Astrocyte (in vitro differentiated cells and primary cell): ENCODE measurements at regions not wholly inside any gene's neighbourhood (a gene's known extent, or its start where the extent isn't known, plus 50 kb on each side); places are given as distances from the start of the nearest gene placed in this dataset.

Experiments used
- DNase-seq: peaks from one replicate; pipeline ENCODE4 v3.0.0-alpha.2; 2010; ENCODE audit warnings: low read depth
- FAIRE-seq: peaks from 2 replicates; lab custom pipeline; 2011; peaks lifted over from hg19 to GRCh38; lab: Jason Lieb, UNC
- H2AFZ ChIP-seq: 2 replicates; pipeline ENCODE4 v1.6.0; 2012; ENCODE audit warnings: low read depth, low read length, inconsistent platforms
- H3K27ac ChIP-seq: 2 replicates; pipeline ENCODE4 v1.5.1; 2011; ENCODE audit warnings: low read depth, low read length, inconsistent platforms
- H3K27me3 ChIP-seq: 2 replicates; pipeline ENCODE4 v1.6.0; 2011; ENCODE audit warnings: low read length, inconsistent platforms; ENCODE audit not compliant: insufficient read depth
- H3K36me3 ChIP-seq: 2 replicates; pipeline ENCODE4 v1.5.1; 2011; ENCODE audit warnings: low read length, inconsistent platforms; ENCODE audit not compliant: insufficient read depth
- H3K4me1 ChIP-seq: 2 replicates; pipeline ENCODE4 v1.5.1; 2011; ENCODE audit warnings: low read length, inconsistent platforms; ENCODE audit not compliant: insufficient read depth
- H3K4me2 ChIP-seq: 2 replicates; pipeline ENCODE4 v1.6.0; 2012; ENCODE audit warnings: low read length, inconsistent platforms
- H3K4me3 ChIP-seq: 2 replicates; pipeline ENCODE4 v1.5.1; 2011; ENCODE audit warnings: low read depth, mild to moderate bottlenecking, low read length, inconsistent platforms; ENCODE audit not compliant: insufficient read depth
- H3K79me2 ChIP-seq: 2 replicates; pipeline ENCODE4 v1.6.0; 2012; ENCODE audit warnings: mild to moderate bottlenecking, low read length, inconsistent platforms; ENCODE audit not compliant: insufficient read depth
- H3K9ac ChIP-seq: 2 replicates; pipeline ENCODE4 v1.6.0; 2012; ENCODE audit warnings: mild to moderate bottlenecking, low read length, inconsistent platforms
- H3K9me3 ChIP-seq: 2 replicates; pipeline ENCODE4 v1.5.1; 2012; ENCODE audit warnings: low read depth, mild to moderate bottlenecking, low read length, inconsistent platforms; ENCODE audit not compliant: insufficient read depth
- H4K20me1 ChIP-seq: 2 replicates; pipeline ENCODE4 v1.6.0; 2012; ENCODE audit warnings: low read length, inconsistent platforms; ENCODE audit not compliant: insufficient read depth
- H3K27ac Mint-ChIP-seq: one replicate; pipeline ENCODE4 v1.8.0; 2021; ENCODE audit warnings: mild to moderate bottlenecking, mixed read lengths; ENCODE audit not compliant: unreplicated experiment
- H3K27me3 Mint-ChIP-seq: one replicate; pipeline ENCODE4 v1.8.0; 2021; ENCODE audit warnings: low read depth, mixed read lengths; ENCODE audit not compliant: unreplicated experiment
- H3K36me3 Mint-ChIP-seq: one replicate; pipeline ENCODE4 v1.8.0; 2021; ENCODE audit warnings: low read depth, mixed read lengths; ENCODE audit not compliant: unreplicated experiment
- H3K4me1 Mint-ChIP-seq: one replicate; pipeline ENCODE4 v1.8.0; 2021; ENCODE audit warnings: low read depth, mixed read lengths; ENCODE audit not compliant: unreplicated experiment
- H3K4me3 Mint-ChIP-seq: one replicate; pipeline ENCODE4 v1.8.0; 2021; ENCODE audit warnings: mild to moderate bottlenecking, moderate library complexity, mixed read lengths; ENCODE audit not compliant: unreplicated experiment
- H3K9me3 Mint-ChIP-seq: one replicate; pipeline ENCODE4 v1.8.0; 2021; ENCODE audit warnings: mild to moderate bottlenecking, mixed read lengths; ENCODE audit not compliant: unreplicated experiment
- CTCF ChIP-seq: IDR thresholded peaks from 2 replicates; pipeline ENCODE4 v1.5.1; 2011; ENCODE audit warnings: low read depth, mild to moderate bottlenecking, inconsistent platforms, low read length, moderate library complexity; ENCODE audit not compliant: insufficient read depth
- EZH2 ChIP-seq: IDR thresholded peaks from 2 replicates; pipeline ENCODE4 v1.6.1; 2012; ENCODE audit warnings: mild to moderate bottlenecking, low read length, inconsistent platforms; ENCODE audit not compliant: insufficient read depth

GRCh38 chr14:53701108-53701875, 255.3 kb downstream of the BMP4 start:
- H3K4me3 Mint-ChIP-seq: no peak overlapping the region
- no peak for DNase-seq
- FAIRE-seq: no peak
- H3K4me1 Mint-ChIP-seq: peaks cover 4% of the 10 kb centered on the region
- Histone ChIP-seq H3K4me1 (no peaks in the 10 kb centered on the region), H3K27me3 (peaks cover 2% of the 10 kb centered on the region), H3K79me2 (no peaks in the 10 kb centered on the region), H3K9ac (no peak overlapping the region), H3K9me3 (no peaks in the 10 kb centered on the region), H3K36me3 (no peaks in the 10 kb centered on the region), H2AFZ (no peak overlapping the region), H3K4me3 (no peak overlapping the region), H3K27ac (no peak overlapping the region), H4K20me1 (no peaks in the 10 kb centered on the region), H3K4me2 (no peak overlapping the region)
- H3K27ac Mint-ChIP-seq: no peak overlapping the region
- H3K36me3 Mint-ChIP-seq: no peaks in the 10 kb centered on the region
- TF ChIP-seq CTCF: no peak
- no peak for TF ChIP-seq EZH2
- no peaks in the 10 kb centered on the region for H3K27me3 Mint-ChIP-seq
- H3K9me3 Mint-ChIP-seq: no peaks in the 10 kb centered on the region

- H3K27ac Mint-ChIP-seq: peak overlapping the region; percentile 8
- no peak overlapping the region for H3K4me2 ChIP-seq
- no peak for TF ChIP-seq EZH2
- no peak for TF ChIP-seq CTCF
- H3K4me3 ChIP-seq: no peak overlapping the region
- peaks cover 6% of the 10 kb centered on the region for H3K4me1 Mint-ChIP-seq
- no peak overlapping the region for H2AFZ ChIP-seq
- peaks cover 2% of the 10 kb centered on the region for H3K27me3 ChIP-seq
- peak; percentile 1 for DNase-seq
- no peaks in the 10 kb centered on the region for H3K36me3 Mint-ChIP-seq
- no peaks in the 10 kb centered on the region for H3K9me3 ChIP-seq
- no peaks in the 10 kb centered on the region for H3K79me2 ChIP-seq
- no peaks in the 10 kb centered on the region for H3K9me3 Mint-ChIP-seq
- no peak overlapping the region for H3K4me3 Mint-ChIP-seq
- H3K27me3 Mint-ChIP-seq: no peaks in the 10 kb centered on the region
- H3K36me3 ChIP-seq: no peaks in the 10 kb centered on the region
- H4K20me1 ChIP-seq: no peaks in the 10 kb centered on the region
- no peak overlapping the region for H3K27ac ChIP-seq
- H3K9ac ChIP-seq: no peak overlapping the region
- no peaks in the 10 kb centered on the region for H3K4me1 ChIP-seq
- FAIRE-seq: no peak
These were observed 260.2 kb downstream of the BMP4 start for GRCh38 chr14:53696217-53696965.
